D341Med (cell line): ENCODE measurements at regions not wholly inside any gene's neighbourhood (a gene's known extent, or its start where the extent isn't known, plus 50 kb on each side); places are given as distances from the start of the nearest gene placed in this dataset.

Experiments
- DNase-seq: peaks from one replicate; pipeline ENCODE4 v3.0.0; 2012; ENCODE audit warnings: low spot score

DNA sequence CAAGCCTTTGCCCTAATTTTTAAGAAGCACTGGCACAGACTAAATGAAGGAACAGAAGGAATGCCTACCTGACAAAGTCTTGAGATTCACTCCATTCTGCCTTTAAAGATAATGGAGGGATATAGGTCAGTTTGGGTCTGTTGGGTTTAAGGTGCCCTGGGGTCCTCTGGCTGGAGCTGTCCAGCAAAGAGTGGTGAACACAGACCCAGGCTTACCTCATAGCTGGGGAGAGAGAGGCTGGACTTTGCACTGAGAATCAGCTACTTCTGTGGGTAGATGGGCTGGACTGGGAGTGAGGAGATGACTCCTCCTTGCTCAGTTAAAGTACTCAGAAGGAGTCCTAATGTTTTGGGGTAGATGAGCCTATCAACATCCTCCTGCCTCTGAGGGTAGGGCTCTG, 64.4 kb upstream of the CXCR4 start:
- DNase-seq: no peak

DNA sequence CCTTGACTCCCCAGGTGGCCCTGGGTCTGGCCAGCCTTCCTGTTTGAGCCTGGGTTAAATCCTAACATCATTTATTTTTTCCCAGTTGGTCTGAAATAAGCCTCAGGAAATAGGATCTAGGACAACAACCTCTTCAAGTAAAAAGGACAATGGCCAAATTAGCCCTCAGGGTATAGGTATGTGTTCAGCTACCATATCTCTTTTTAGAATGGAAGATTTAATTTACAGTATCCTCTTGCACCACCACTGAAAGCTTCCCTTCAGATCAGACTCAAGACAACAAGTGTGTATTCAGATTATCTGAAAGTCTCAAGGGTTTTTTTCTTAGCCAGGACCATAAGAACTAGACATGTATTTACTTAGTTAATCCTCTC, 61.6 kb upstream of the CXCR4 start:
- no peak for DNase-seq

DNA sequence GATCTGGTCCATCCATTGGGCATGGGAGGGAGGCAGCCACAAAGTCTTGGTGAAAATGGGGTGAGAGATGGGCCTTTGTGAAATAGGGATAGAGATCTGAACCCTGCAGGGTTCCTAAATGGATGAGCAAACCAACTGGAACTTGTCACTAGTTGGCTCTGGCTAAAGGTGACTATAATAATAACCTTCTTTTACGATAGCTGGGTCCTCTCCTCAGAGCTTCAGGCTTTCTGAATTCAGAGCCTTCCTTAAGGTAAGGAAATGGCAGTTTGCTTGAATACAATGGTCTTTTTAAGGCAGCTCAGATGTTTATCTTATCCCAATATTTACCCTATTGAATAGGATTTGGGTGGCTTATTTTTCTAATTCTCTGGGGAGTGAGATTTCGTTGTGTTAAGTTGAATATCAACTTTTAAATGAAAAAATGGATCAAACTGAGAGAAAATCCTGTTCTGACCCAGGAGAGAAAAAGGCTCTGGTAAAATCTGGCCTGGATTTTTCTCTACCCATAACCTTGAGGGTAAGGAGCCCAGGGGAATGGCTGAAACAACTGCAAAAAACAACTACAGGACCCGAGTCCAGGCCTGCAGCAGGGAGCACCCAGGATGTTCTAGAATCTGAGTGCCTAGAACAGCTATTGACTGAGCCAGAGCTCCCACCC, 61.1 kb upstream of the CXCR4 start:
- no peak for DNase-seq

DNA sequence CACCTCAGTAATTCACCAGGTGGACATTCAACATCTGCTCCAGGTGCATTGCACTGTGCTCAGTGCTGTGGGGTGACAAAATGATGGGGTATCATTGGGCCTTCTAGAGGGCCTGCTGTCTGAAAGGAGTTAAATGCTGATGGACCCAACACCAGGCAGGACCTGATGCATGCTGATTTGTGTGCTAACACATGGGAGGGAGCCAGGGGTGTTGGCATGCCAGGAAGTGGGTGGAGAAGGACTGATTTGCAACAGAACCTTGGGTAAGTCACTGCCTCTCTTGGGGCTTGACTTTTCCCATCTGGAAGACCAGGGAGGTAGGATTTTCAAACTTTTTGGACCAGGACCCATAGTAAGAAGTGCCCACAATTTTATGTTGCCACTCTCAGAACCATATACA, 57.9 kb upstream of the CXCR4 start:
- no peak for DNase-seq

DNA sequence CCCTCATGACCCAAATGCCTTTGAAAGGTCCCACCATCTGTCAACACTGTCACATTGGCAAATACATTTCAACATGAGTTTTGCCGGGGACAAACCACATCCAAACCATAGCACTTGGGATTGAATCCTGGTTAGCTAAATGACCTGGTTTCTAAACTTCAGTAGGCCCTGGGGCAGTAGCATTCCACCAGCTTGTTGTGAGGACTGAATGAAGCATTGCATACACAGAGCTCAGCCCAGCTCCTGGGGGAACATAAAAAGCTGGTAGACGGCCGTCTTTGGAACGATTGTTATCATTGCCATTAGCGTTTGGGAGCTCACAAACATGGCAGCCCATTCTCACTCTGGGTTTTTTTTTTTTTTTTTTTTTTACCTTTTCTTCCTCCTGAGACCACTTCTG, 57.5 kb upstream of the CXCR4 start:
- no peak for DNase-seq

DNA sequence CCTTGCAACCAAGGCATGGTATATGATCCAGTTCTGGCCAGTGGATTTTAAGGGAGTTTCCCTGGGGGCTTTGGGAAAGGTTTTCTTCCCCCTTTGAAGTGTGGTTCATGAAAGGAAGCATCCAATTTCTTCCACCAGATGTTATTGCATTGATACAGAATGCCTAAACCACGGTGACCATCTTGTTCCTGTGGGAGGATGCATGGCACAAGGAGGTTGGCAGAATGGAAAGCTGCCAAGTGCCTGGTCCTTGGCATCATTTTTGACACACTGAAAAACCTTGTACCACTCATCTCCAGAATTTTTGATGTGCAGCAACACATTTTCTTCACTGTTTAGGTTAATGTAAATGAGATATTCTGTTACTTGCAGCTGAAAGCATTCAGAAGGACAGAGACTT, 55.2 kb upstream of the CXCR4 start:
- DNase-seq: no peak

DNA sequence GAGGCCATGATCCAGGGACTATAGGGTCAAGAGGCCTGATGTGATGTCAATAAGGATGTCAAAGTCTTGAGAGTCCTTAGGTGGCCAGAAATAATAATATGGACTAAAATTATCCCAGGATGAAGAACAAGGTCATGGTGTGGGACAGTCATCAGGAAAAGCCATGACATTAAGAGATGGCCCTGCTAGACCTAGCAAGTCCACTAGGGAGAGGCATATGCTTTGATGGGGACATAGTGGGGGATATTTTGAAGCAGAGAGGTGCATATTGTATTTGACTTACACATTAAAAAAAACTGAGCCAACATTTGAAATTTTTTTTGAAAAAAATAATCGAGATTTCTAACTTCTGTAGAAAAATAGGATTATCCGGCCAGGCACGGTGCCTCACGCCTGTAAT, 53.3 kb upstream of the CXCR4 start:
- no peak for DNase-seq

DNA sequence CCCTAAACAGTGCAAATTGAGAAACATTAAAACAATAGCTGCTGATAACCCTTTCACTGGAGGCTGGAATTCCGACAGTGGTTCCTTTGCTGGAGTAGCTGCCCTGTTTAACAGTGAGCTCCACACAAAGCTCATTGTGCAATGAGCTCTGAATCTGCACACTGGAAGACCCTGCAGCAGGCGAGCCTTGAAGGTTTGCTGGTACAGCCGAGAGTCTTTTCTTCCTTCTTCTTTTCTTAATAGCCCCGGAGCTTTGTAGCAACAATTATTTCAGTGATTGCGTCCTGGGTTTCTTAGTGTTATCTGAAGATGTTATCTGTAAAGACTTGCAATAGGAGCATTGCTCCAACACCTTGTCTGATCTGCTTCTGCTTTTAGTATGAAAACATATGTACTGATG, 50.8 kb upstream of the CXCR4 start:
- DNase-seq: no peak

DNA sequence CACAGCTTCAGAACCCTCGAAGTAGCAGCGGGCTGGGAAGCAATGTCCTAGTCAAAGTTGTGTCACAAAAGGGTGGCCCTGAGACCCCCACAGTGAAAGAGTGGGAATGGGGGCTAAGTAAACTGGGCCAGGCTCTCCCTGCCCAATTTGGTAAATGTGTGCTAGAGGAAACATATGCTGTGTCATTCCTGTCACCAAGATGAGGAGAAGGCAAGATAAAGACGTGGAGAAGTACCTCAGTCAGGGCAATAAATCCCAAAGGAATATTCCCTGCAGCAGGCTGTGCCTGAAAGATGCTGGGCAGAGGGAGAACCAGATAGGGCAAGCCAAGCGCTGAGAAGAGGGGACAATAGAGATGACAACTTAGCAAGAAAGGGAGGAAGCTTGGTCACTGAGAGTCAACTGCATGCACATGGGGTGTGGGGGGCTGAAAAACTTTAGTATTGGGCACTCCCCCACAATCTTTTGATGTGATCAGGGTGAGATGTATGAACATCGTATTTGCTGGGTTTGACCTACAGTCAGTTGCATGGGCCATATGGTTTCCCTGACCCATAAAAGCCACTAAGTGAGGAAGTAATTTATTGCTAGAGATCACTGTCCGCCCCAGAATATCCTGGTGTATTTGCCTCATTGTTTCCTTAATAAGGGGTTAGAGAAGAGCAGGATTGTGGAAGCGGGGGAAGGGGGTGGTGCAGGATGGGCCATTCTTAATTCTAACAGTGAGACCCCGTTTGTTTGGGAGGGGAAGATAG, 49.9 kb upstream of the CXCR4 start:
- no peak for DNase-seq
